MG63 (cell line): ENCODE measurements at regions not wholly inside any gene's neighbourhood (a gene's known extent, or its start where the extent isn't known, plus 50 kb on each side); places are given as distances from the start of the nearest gene placed in this dataset.

Experiments used
- DNase-seq: peaks from one replicate; pipeline ENCODE4 v3.0.0-alpha.2; 2020
- H3K27me3 ChIP-seq: fragments of 250-450 bp; sonication (Bioruptor Pico); 2 replicates; pipeline ENCODE4 v1.5.1; 2020; ENCODE audit warnings: mild to moderate bottlenecking, moderate library complexity
- H3K36me3 ChIP-seq: fragments of 250-450 bp; sonication (Bioruptor Pico); 2 replicates; pipeline ENCODE4 v1.5.1; 2020; ENCODE audit warnings: mild to moderate bottlenecking, moderate library complexity
- H3K4me3 ChIP-seq: fragments of 250-450 bp; sonication (Bioruptor Pico); 2 replicates; pipeline ENCODE4 v1.5.1; 2020; ENCODE audit warnings: mild to moderate bottlenecking, moderate library complexity
- H3K9me3 ChIP-seq: fragments of 250-450 bp; sonication (Bioruptor Pico); 2 replicates; pipeline ENCODE4 v1.5.1; 2020; ENCODE audit warnings: mild to moderate bottlenecking, moderate library complexity

GRCh38 chr9:106417685-106418084 lies 445.3 kb upstream of the ZNF462 start:
- Histone ChIP-seq H3K27me3 (no peaks in the 10 kb centered on the region), H3K36me3 (no peaks in the 10 kb centered on the region), H3K4me3 (no peak overlapping the region), H3K9me3 (no peaks in the 10 kb centered on the region)
- no peak for DNase-seq

DNA sequence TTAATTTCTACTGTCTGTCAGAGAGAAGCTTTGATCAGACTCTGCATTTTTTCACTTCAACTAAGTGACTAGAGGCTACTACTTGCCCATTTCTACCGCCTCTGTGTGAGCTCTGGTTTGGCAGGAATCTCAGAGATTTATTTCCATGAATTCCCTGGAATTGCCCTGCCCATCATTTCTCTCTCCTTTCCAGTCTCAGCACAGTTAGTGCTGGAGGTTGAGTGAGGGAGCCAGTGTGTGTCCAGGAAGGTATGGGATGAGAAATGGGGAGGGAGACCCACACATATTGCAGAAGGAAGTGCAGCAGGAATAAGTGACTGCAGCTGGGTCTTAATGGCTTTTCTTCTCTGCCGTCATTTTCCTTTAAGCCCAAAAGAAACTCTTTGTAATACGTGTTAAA lies 443.1 kb upstream of the ZNF462 start:
- no peak for DNase-seq
- H3K36me3 ChIP-seq, result no peaks in the 10 kb centered on the region
- no peaks in the 10 kb centered on the region for H3K27me3 ChIP-seq
- no peaks in the 10 kb centered on the region for H3K9me3 ChIP-seq
- H3K4me3 ChIP-seq, result no peak overlapping the region

- Histone ChIP-seq H3K36me3 (no peaks in the 10 kb centered on the region), H3K9me3 (no peaks in the 10 kb centered on the region), H3K27me3 (no peaks in the 10 kb centered on the region), H3K4me3 (no peak overlapping the region)
- DNase-seq, result peak; percentile 67
Measured at GRCh38 chr9:106420511-106420944, 442.4 kb upstream of the ZNF462 start.

GRCh38 chr9:106421772-106422171 lies 441.2 kb upstream of the ZNF462 start:
- DNase-seq, result no peak
- Histone ChIP-seq H3K36me3 (no peaks in the 10 kb centered on the region), H3K27me3 (no peaks in the 10 kb centered on the region), H3K4me3 (no peak overlapping the region), H3K9me3 (no peaks in the 10 kb centered on the region)

- Histone ChIP-seq H3K27me3 (no peaks in the 10 kb centered on the region), H3K9me3 (no peaks in the 10 kb centered on the region)
- no peak for DNase-seq
Measured at GRCh38 chr9:106423575-106423974, 439.4 kb upstream of the ZNF462 start.

GRCh38 chr9:106432631-106433030 lies 430.3 kb upstream of the ZNF462 start:
- H3K4me3 ChIP-seq, result no peak overlapping the region
- no peaks in the 10 kb centered on the region for H3K27me3 ChIP-seq
- H3K36me3 ChIP-seq, result no peaks in the 10 kb centered on the region
- H3K9me3 ChIP-seq, result no peaks in the 10 kb centered on the region
- DNase-seq, result no peak

More at GRCh38 chr9:106423575-106423974, 439.4 kb upstream of the ZNF462 start:
- H3K4me3 ChIP-seq, result no peak overlapping the region
- no peaks in the 10 kb centered on the region for H3K36me3 ChIP-seq

DNA sequence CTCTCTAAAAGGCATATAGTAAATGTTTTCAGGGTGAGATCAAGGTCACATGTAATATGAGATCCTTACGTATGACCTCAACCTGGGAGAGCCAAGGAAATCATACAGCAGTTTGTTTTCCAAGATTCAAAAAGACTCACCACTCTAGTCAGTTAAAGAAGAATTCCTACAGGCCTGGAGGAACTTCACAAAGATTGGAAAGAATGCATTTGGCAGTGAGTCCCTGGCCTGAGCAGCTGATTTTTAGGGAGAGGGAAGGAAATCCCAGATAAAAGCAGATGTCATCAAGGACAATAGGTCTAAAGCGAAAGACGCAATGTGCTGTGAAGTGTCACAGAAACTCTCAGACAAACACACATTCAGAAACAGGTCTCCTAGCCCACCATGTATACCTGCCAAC lies 424.0 kb upstream of the ZNF462 start:
- no peaks in the 10 kb centered on the region for H3K36me3 ChIP-seq
- no peaks in the 10 kb centered on the region for H3K9me3 ChIP-seq
- DNase-seq, result peak; percentile 21
- no peak overlapping the region for H3K4me3 ChIP-seq
- H3K27me3 ChIP-seq, result no peaks in the 10 kb centered on the region

GRCh38 chr9:106441283-106441682 lies 421.7 kb upstream of the ZNF462 start:
- H3K4me3 ChIP-seq, result no peak overlapping the region
- no peak for DNase-seq
- no peaks in the 10 kb centered on the region for H3K9me3 ChIP-seq
- no peaks in the 10 kb centered on the region for H3K36me3 ChIP-seq
- H3K27me3 ChIP-seq, result no peaks in the 10 kb centered on the region

DNA sequence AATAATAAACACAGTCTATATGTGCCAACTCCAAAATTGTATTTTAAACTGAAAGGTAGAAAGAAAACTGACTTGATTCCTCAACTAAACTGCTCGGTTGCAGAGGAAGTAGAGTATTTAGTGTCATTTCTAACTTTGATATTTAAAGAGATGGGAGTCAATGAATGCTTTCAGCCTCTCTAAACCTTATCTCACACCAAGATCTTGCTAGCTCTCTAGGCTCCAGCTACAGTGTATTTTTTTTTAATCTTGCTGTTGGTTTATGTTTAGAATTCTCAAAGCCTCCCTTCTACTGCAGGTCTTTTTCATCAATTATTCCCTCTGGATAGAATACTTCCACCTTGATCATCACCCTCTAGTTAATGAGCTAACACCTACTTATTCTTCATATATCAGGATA lies 419.4 kb upstream of the ZNF462 start:
- DNase-seq, result no peak
- Histone ChIP-seq H3K36me3 (no peaks in the 10 kb centered on the region), H3K4me3 (no peak overlapping the region)

DNA sequence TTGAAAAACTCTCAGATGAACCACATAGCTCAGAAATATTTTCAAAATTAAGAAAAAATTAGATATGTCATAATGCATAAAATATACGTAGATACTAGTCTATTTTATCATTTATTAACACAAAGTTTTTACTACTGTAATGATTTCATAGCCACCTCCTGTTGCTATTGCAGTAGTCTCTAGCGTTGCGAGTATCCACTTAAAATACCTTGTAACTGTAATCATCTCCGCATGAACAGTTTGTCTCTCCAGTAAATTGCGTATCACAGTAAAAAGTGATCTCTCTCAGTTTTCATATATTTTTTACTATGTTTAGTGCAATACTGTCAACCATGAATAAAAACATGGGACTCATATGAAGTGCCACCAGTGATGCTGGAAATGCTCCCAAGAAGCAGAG lies 417.9 kb upstream of the ZNF462 start:
- no peak for DNase-seq
- Histone ChIP-seq H3K27me3 (no peaks in the 10 kb centered on the region), H3K9me3 (no peaks in the 10 kb centered on the region), H3K36me3 (no peaks in the 10 kb centered on the region), H3K4me3 (no peak overlapping the region)

More for the DNA sequence above, 419.4 kb upstream of the ZNF462 start:
- Histone ChIP-seq H3K9me3 (no peaks in the 10 kb centered on the region), H3K27me3 (no peaks in the 10 kb centered on the region)

GRCh38 chr9:106449336-106449927 lies 413.5 kb upstream of the ZNF462 start:
- no peaks in the 10 kb centered on the region for H3K36me3 ChIP-seq
- H3K4me3 ChIP-seq, result no peak overlapping the region
- no peak for DNase-seq
- no peaks in the 10 kb centered on the region for H3K27me3 ChIP-seq
- no peaks in the 10 kb centered on the region for H3K9me3 ChIP-seq

- Histone ChIP-seq H3K36me3 (no peaks in the 10 kb centered on the region), H3K4me3 (no peak overlapping the region), H3K27me3 (no peaks in the 10 kb centered on the region), H3K9me3 (no peaks in the 10 kb centered on the region)
- no peak for DNase-seq
Measured at GRCh38 chr9:106450549-106450948, 412.4 kb upstream of the ZNF462 start.

DNA sequence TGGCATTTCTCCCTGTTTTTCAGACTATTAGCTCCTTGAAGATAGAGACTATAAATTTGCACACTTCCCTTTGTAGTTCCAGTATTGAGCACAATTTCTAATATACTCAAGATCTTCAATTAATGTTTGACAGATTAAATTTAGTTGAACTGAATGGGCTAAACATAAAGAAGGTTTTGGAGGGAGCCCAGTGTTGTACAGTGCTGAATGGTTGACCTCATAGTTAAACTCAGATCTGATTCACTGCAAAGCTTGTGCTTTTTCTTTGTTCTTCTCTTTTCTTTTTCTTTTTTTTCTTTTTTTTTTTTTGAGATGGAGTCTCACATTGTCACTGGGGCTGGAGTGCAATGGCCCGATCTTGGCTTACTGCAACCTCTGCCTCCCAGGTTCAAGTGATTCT lies 411.7 kb upstream of the ZNF462 start:
- H3K27me3 ChIP-seq, result no peaks in the 10 kb centered on the region
- no peaks in the 10 kb centered on the region for H3K9me3 ChIP-seq
- no peak overlapping the region for H3K4me3 ChIP-seq
- H3K36me3 ChIP-seq, result no peaks in the 10 kb centered on the region
- no peak for DNase-seq

DNA sequence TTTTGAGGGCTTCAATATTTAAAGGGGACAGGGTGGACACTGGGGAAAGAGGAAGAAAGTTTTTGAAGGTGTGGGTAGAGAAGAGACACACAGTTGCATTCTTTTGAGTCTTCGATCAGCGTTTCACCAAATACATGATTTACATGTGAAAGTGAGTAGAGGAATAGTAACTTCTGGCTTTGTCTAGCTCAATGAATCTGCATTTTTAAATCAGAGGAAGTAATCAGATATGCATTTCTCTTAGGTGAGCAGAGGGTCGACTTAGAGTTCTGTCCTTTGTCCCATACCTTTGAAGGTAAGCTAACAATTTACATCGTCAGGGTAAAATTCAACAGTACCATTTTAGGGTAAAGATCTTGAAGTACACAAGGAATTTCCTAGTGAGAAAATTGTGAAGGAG lies 406.4 kb upstream of the ZNF462 start:
- DNase-seq, result no peak
- Histone ChIP-seq H3K9me3 (no peaks in the 10 kb centered on the region), H3K4me3 (no peak overlapping the region), H3K27me3 (no peaks in the 10 kb centered on the region), H3K36me3 (no peaks in the 10 kb centered on the region)

DNA sequence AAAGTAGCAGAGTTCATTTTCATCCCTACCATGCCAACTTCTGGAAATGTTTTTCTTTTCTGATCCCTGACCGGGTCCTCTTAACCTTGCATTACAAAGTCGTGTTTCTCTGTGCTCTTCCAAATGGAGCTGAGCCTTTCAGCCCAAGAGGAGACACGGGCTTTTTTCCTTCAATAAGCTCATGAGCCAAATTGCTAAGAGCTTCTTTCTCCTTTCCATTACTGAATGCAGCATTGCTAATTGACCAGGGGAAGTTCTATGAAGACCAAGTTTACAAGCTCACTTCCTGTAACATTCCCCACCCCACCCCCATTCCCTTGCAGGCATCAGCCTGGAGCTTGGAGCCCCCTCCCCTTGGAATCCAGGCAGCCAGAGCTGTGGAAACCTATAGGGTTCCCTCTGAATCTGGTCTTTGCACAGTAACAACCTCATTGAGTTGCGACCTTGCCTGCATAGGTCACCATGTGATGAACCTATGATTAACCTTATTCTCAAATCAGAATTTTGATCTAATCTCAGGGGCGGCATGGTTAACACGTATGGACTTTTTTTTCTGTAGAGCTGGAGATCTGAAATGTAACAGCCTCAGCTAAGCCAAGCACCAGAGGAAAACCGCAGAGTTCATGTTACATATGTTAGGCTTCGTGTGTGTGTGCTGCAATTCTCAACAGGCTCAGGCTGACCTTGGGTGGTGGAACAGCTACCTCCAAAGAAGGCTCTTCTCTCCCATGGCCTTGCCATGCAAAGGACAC lies 395.7 kb upstream of the ZNF462 start:
- Histone ChIP-seq H3K9me3 (no peaks in the 10 kb centered on the region), H3K36me3 (no peaks in the 10 kb centered on the region), H3K4me3 (no peak overlapping the region), H3K27me3 (no peaks in the 10 kb centered on the region)
- DNase-seq, result no peak

DNA sequence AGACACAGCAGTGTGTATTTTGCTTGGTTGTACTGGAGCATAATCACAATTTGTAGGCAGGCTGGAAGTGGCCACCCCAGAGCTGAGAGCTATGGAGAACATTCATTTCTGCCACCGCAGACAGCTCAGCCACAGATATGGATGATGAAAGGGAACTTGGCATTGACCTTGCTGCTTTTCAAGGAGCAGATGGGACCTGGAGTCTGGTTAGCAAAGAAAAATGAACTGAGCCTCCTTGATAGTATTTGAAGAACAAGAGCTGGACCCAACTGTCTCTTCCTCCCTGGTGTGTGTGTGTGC lies 395.2 kb upstream of the ZNF462 start:
- no peak for DNase-seq
- H3K9me3 ChIP-seq, result no peaks in the 10 kb centered on the region
- no peaks in the 10 kb centered on the region for H3K27me3 ChIP-seq
- no peaks in the 10 kb centered on the region for H3K36me3 ChIP-seq
- no peak overlapping the region for H3K4me3 ChIP-seq

GRCh38 chr9:106468431-106468830 lies 394.5 kb upstream of the ZNF462 start:
- H3K27me3 ChIP-seq, result no peaks in the 10 kb centered on the region
- H3K4me3 ChIP-seq, result no peak overlapping the region
- H3K9me3 ChIP-seq, result no peaks in the 10 kb centered on the region
- no peak for DNase-seq
- no peaks in the 10 kb centered on the region for H3K36me3 ChIP-seq

DNA sequence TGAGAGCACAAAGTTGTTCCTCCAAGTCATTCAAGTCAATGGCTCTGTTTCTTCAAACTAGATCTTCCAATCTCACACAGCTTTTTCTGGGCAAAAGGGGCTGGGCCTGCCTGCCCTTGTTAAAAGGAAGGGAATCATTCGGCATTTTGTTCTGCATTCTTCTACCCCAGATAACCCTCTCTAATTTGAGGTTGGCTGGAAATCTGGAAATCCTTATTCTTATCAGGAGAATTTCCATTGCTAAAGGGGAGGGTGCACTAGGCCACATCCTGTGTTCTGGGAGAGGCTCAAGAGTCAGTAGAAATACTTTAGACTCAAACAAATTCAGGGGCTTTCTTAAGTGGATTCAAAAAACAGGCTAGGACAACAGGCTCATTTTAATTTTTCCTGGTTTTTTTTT lies 384.7 kb upstream of the ZNF462 start:
- DNase-seq, result no peak
- no peaks in the 10 kb centered on the region for H3K36me3 ChIP-seq
- no peaks in the 10 kb centered on the region for H3K9me3 ChIP-seq
- H3K27me3 ChIP-seq, result no peaks in the 10 kb centered on the region
- no peak overlapping the region for H3K4me3 ChIP-seq
